ENCODE measurements at regions not wholly inside any gene's neighbourhood (a gene's known extent, or its start where the extent isn't known, plus 50 kb on each side); places are given as distances from the start of the nearest gene placed in this dataset.

GRCh38 chr10:121217331-121217730 lies 366.2 kb downstream of the WDR11 start:
- DNase-seq (ENCODE audit: low read depth in 4 of 4, low spot score in 2 of 4), result no peak

GRCh38 chr10:121221072-121221471 lies 369.9 kb downstream of the WDR11 start:
- DNase-seq (ENCODE audit: low read depth in 4 of 4, low spot score in 2 of 4), result no peak

- no peak for DNase-seq (ENCODE audit: low read depth in 4 of 4, low spot score in 2 of 4)
Observed at GRCh38 chr10:121221991-121222390, 370.8 kb downstream of the WDR11 start.

GRCh38 chr10:121222842-121223241 lies 371.7 kb downstream of the WDR11 start:
- DNase-seq (ENCODE audit: low read depth in 4 of 4, low spot score in 2 of 4), result no peak

- no peak for DNase-seq (ENCODE audit: low read depth in 4 of 4, low spot score in 2 of 4)
Observed at GRCh38 chr10:121231079-121231478, 367.2 kb downstream of the FGFR2 start.

- DNase-seq (ENCODE audit: low read depth in 4 of 4, low spot score in 2 of 4), result no peak
Observed at GRCh38 chr10:121232494-121232893, 365.8 kb downstream of the FGFR2 start.

- DNase-seq (ENCODE audit: low read depth in 4 of 4, low spot score in 2 of 4), result no peak
Observed at GRCh38 chr10:121235692-121236091, 362.6 kb downstream of the FGFR2 start.

GRCh38 chr10:121236621-121237020 lies 361.6 kb downstream of the FGFR2 start:
- no peak for DNase-seq (ENCODE audit: low read depth in 4 of 4, low spot score in 2 of 4)

GRCh38 chr10:121237718-121238117 lies 360.5 kb downstream of the FGFR2 start:
- DNase-seq (ENCODE audit: low read depth in 4 of 4, low spot score in 2 of 4), result no peak

- DNase-seq (ENCODE audit: low read depth in 4 of 4, low spot score in 2 of 4), result no peak
Observed at GRCh38 chr10:121240011-121240410, 358.2 kb downstream of the FGFR2 start.

- DNase-seq (ENCODE audit: low read depth in 4 of 4, low spot score in 2 of 4), result no peak
Observed at GRCh38 chr10:121240556-121240955, 357.7 kb downstream of the FGFR2 start.

GRCh38 chr10:121241337-121241736 lies 356.9 kb downstream of the FGFR2 start:
- DNase-seq (ENCODE audit: low read depth in 4 of 4, low spot score in 2 of 4), result no peak

GRCh38 chr10:121242741-121243608 lies 355.3 kb downstream of the FGFR2 start:
- DNase-seq (ENCODE audit: low read depth in 4 of 4, low spot score in 2 of 4), result no peak

GRCh38 chr10:121243609-121244241 lies 354.5 kb downstream of the FGFR2 start:
- no peak for DNase-seq (ENCODE audit: low read depth in 4 of 4, low spot score in 2 of 4)

GRCh38 chr10:121244818-121245217 lies 353.4 kb downstream of the FGFR2 start:
- DNase-seq (ENCODE audit: low read depth in 4 of 4, low spot score in 2 of 4), result peak in 3 of 4 donors; percentile 28 to 63 (median 43)

GRCh38 chr10:121245754-121246153 lies 352.5 kb downstream of the FGFR2 start:
- DNase-seq (ENCODE audit: low read depth in 4 of 4, low spot score in 2 of 4), result no peak

- DNase-seq (ENCODE audit: low read depth in 4 of 4, low spot score in 2 of 4), result no peak
Observed at GRCh38 chr10:121248266-121248665, 350.0 kb downstream of the FGFR2 start.

- no peak for DNase-seq (ENCODE audit: low read depth in 4 of 4, low spot score in 2 of 4)
Observed at GRCh38 chr10:121250995-121251764, 347.1 kb downstream of the FGFR2 start.

- DNase-seq (ENCODE audit: low read depth in 4 of 4, low spot score in 2 of 4), result no peak
Observed at GRCh38 chr10:121252756-121253155, 345.5 kb downstream of the FGFR2 start.

- no peak for DNase-seq (ENCODE audit: low read depth in 4 of 4, low spot score in 2 of 4)
Observed at GRCh38 chr10:121260377-121260776, 337.9 kb downstream of the FGFR2 start.

- DNase-seq (ENCODE audit: low read depth in 4 of 4, low spot score in 2 of 4), result no peak
Observed at GRCh38 chr10:121261665-121262064, 336.6 kb downstream of the FGFR2 start.
